AG09319 (cell line): ENCODE measurements at regions not wholly inside any gene's neighbourhood (a gene's known extent, or its start where the extent isn't known, plus 50 kb on each side); places are given as distances from the start of the nearest gene placed in this dataset.
A peak's percentile ranks its signal among the peaks of the same experiment; 100 is the strongest.

ENCODE experiments used
- DNase-seq: peaks from one replicate; pipeline ENCODE4 v3.0.0-alpha.2; 2010; ENCODE audit warnings: low read depth; ENCODE audit errors: extremely low read depth
- TF ChIP-seq, protein P1 (sequence below): IDR thresholded peaks from 2 replicates; pipeline ENCODE4 v1.5.1; 2011; ENCODE audit warnings: low read depth, mild to moderate bottlenecking, inconsistent platforms, low read length, moderate library complexity

- TF ChIP-seq, protein P1, sequence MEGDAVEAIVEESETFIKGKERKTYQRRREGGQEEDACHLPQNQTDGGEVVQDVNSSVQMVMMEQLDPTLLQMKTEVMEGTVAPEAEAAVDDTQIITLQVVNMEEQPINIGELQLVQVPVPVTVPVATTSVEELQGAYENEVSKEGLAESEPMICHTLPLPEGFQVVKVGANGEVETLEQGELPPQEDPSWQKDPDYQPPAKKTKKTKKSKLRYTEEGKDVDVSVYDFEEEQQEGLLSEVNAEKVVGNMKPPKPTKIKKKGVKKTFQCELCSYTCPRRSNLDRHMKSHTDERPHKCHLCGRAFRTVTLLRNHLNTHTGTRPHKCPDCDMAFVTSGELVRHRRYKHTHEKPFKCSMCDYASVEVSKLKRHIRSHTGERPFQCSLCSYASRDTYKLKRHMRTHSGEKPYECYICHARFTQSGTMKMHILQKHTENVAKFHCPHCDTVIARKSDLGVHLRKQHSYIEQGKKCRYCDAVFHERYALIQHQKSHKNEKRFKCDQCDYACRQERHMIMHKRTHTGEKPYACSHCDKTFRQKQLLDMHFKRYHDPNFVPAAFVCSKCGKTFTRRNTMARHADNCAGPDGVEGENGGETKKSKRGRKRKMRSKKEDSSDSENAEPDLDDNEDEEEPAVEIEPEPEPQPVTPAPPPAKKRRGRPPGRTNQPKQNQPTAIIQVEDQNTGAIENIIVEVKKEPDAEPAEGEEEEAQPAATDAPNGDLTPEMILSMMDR: no peak
- no peak for DNase-seq
These were observed 891.5 kb downstream of the SLC16A7 start for GRCh38 chr12:60487284-60487683.

DNA sequence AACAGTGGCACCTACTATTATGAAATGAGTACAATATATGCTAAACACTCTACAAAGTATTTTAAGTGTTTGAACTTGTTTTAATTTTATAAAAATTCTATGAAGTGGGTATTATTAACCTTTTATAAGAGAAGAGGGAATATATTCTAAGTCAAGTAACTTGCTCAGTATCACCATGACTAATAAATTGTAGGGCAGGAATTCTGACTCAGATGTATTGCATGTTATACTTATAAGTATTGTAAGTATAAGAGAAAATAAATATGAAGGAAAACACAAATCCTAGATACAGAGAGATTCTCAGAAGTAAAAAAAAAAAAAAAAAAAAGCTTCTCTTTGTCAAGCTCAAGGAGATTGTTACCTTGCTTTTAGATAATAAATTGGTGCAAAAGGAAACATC, 893.2 kb downstream of the SLC16A7 start:
- TF ChIP-seq, protein P1: no peak
- no peak for DNase-seq

GRCh38 chr12:60494244-60494643, 898.4 kb downstream of the SLC16A7 start:
- TF ChIP-seq, protein P1: peak; percentile 69
- DNase-seq: peak; percentile 38

DNA sequence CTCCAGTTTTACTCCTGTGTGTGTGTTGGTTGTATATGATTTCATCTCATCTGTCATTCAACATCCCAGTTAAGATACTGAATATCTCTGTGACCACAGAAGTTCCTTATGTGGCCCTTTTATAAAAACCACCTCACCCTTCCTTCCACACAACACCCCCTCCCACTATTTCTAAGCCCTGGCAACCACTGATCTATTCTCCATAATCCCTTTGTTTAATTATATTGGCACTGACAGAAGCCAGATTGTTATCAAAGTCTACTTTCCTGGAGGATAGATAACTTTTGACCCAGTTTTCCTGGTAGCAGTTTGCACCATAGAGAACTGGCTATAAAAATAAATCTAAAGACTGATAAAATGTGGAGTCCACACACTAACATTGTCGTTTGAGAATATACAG, 902.8 kb downstream of the SLC16A7 start:
- DNase-seq: no peak
- TF ChIP-seq, protein P1: no peak

- no peak for DNase-seq
- TF ChIP-seq, protein P1: peak; percentile 6; the same call in 1 of the 2 replicates
These were observed 905.4 kb downstream of the SLC16A7 start for GRCh38 chr12:60501124-60501729.

DNA sequence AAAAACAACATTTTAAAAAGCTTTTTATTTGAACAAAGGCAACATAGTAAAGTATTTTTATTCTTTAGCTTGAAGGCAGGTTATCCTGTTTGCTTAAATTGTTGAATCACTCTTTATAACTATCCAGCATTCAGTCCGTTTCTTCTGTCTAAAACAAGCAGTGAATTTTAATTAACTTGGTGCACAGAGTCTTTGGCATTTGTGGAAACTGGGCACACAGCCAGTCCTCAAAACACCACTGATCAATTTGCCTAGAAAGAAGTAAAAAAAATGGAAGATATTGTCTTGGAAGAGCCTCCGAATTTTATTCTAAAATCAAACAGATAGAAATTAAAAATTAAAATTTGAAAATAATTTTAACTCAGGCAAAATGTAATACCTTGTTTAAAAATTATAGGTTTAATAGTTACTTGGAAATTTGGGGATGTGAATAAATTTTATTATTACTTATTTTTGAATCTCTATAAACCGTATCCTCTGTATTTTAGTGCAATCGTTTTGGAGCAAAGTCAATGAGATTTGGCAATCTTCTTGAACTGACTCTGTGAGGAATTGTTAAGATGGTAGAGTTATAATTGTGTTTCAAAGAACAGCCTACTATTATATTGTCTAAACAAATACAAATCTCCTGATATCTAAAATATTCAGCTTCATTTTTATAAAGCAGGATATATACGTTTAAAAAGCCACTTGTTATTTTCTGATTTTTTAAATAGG, 927.0 kb downstream of the SLC16A7 start:
- no peak for DNase-seq
- TF ChIP-seq, protein P1: no peak

DNA sequence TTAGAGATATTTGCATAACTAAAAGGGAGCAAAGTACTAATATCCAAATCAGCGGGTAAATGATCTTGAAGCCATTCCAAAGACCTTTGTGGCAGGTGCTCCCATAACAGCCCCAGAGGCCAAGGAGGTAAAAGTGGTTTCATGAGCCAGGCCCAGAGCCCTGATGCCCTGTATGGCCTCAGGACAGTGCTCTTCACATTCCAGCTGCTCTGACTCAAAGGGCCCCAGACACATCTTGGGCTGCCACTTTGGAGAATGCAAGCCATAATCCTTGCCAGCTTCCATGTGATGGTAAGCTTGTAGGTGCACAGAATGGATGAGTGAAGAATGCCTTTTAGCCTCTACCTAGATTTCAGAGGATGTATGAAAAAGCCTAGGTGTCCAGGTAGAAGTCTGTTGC, 933.4 kb downstream of the SLC16A7 start:
- no peak for DNase-seq
- TF ChIP-seq, protein P1: no peak
